ENCODE measurements at regions not wholly inside any gene's neighbourhood (a gene's known extent, or its start where the extent isn't known, plus 50 kb on each side); places are given as distances from the start of the nearest gene placed in this dataset.

GRCh38 chr3:164539215-164539614, 539.1 kb downstream of the SI start:
- Histone ChIP-seq H2BK15ac (ENCODE audit: low read depth, low read length) (no peak overlapping the region), H4K8ac (replicated peaks; ENCODE audit: insufficient read length, low read depth, low read length) (no peak overlapping the region), H2BK20ac (ENCODE audit: low read depth, low read length, poor library complexity, severe bottlenecking) (no peak overlapping the region), H3K18ac (ENCODE audit: insufficient read length, low read depth, low read length) (no peak overlapping the region), H3K27ac (ENCODE audit: insufficient read length, low read depth, low read length) (no peak overlapping the region), H3K23me2 (ENCODE audit: insufficient read length, low read depth, low read length, poor library complexity, severe bottlenecking) (no peaks in the 10 kb centered on the region), H3K56ac (ENCODE audit: insufficient read length, low read depth, low read length) (no peak overlapping the region), H4K20me1 (ENCODE audit: control insufficient read depth, insufficient read depth, insufficient read length) (no peaks in the 10 kb centered on the region), H3K23ac (ENCODE audit: insufficient read length, low read depth, low read length) (no peak overlapping the region), H3K79me1 (ENCODE audit: insufficient read depth, low read depth, low read length, poor library complexity, severe bottlenecking) (no peaks in the 10 kb centered on the region), H3K79me2 (ENCODE audit: insufficient read depth, low read length) (no peaks in the 10 kb centered on the region), H4K5ac (ENCODE audit: insufficient read length, low read depth, low read length) (no peak overlapping the region), H2AK5ac (ENCODE audit: insufficient read length, low read length) (no peak overlapping the region), H3K4ac (ENCODE audit: low read depth, low read length) (no peak overlapping the region), H3T11ph (ENCODE audit: low read length) (no peak overlapping the region), H3K9ac (ENCODE audit: extremely low read depth, insufficient read length, low read length) (no peak overlapping the region), H4K91ac (ENCODE audit: insufficient read length, low read depth, low read length) (no peak overlapping the region), H3K27me3 (ENCODE audit: insufficient read depth, low read length) (no peaks in the 10 kb centered on the region), H3K4me1 (ENCODE audit: insufficient read depth, low read length) (no peaks in the 10 kb centered on the region), H2BK120ac (ENCODE audit: low read depth, low read length, poor library complexity, severe bottlenecking) (no peak overlapping the region), H2AFZ (ENCODE audit: low read length) (no peak overlapping the region), H3K4me2 (ENCODE audit: insufficient read depth, insufficient read length, low read length) (no peak overlapping the region), H2BK12ac (ENCODE audit: insufficient read length, low read depth, low read length) (no peak overlapping the region), H2BK5ac (ENCODE audit: insufficient read length, low read length) (no peak overlapping the region), H3K9me3 (ENCODE audit: control insufficient read depth, low read depth, low read length) (no peaks in the 10 kb centered on the region), H3K14ac (ENCODE audit: insufficient read depth, low read length) (no peak overlapping the region)
- DNase-seq: no peak
- no peak for TF ChIP-seq CTCF (conservative IDR thresholded peaks at IDR 0.05)
- no peaks in the 10 kb centered on the region for H3K27me3 Mint-ChIP-seq (ENCODE audit: low read depth)
- H3K4me1 Mint-ChIP-seq: no peaks in the 10 kb centered on the region
- no peak overlapping the region for H3K27ac Mint-ChIP-seq
- WGBS (ENCODE audit: extremely low coverage, insufficient read length, low lambda C conversion rate): no CpG with 5 or more reads among the region's 2 CpGs
- H3K9me3 Mint-ChIP-seq: no peaks in the 10 kb centered on the region
- H3K36me3 Mint-ChIP-seq (ENCODE audit: insufficient read depth in 1 of 3, low read depth in 3 of 3): no peaks in the 10 kb centered on the region
- H3K4me3 Mint-ChIP-seq: no peak overlapping the region
